Glutamatergic neuron (in vitro differentiated cells): ENCODE measurements at regions not wholly inside any gene's neighbourhood (a gene's known extent, or its start where the extent isn't known, plus 50 kb on each side); places are given as distances from the start of the nearest gene placed in this dataset.

Experiments used
- DNase-seq: peaks from one replicate; pipeline ENCODE4 v3.0.0; 2022
- H3K27ac Mint-ChIP-seq: one replicate; pipeline ENCODE4 v1.8.0; 2020; ENCODE audit warnings: mild to moderate bottlenecking, mixed read lengths, inconsistent platforms; ENCODE audit not compliant: unreplicated experiment
- H3K27me3 Mint-ChIP-seq: one replicate; pipeline ENCODE4 v1.8.0; 2020; ENCODE audit warnings: mild to moderate bottlenecking, moderate library complexity, mixed read lengths, inconsistent platforms; ENCODE audit not compliant: unreplicated experiment
- H3K36me3 Mint-ChIP-seq: one replicate; pipeline ENCODE4 v1.8.0; 2020; ENCODE audit warnings: mild to moderate bottlenecking, mixed read lengths, inconsistent platforms; ENCODE audit not compliant: unreplicated experiment
- H3K4me1 Mint-ChIP-seq: one replicate; pipeline ENCODE4 v1.8.0; 2020; ENCODE audit warnings: mild to moderate bottlenecking, low read depth, mixed read lengths, inconsistent platforms; ENCODE audit not compliant: unreplicated experiment
- H3K4me3 Mint-ChIP-seq: one replicate; pipeline ENCODE4 v1.8.0; 2020; ENCODE audit warnings: mild to moderate bottlenecking, mixed read lengths, inconsistent platforms; ENCODE audit not compliant: unreplicated experiment
- H3K9me3 Mint-ChIP-seq: one replicate; pipeline ENCODE4 v1.8.0; 2020; ENCODE audit warnings: mild to moderate bottlenecking, moderate library complexity, mixed read lengths, inconsistent platforms; ENCODE audit not compliant: unreplicated experiment
- TF ChIP-seq, protein P1 (sequence below): fragments of 200-600 bp; sonication (generic); IDR thresholded peaks from one replicate; pipeline ENCODE4 v1.5.0; 2021; ENCODE audit not compliant: partially characterized antibody, unreplicated experiment

DNA sequence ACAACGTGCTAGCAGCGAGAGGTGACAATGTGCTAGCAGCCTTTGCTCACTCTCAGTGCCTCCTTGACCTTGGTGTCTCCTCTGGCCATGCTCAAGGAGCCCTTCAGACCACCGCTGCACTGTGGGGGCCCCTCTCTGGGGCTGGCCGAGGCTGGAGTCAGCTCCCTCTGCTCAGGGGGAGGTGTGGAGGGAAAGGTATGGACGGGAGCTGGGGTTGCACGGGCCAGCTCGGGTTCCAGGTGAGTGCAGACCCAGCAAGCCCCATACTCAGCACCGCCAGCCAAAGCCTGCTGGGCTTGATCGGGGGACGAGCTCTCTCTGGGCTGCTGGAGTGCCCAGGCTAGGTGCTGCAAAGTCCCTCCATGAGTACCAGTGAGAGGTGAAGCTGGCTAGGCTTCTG, 180.2 kb downstream of the TRIM36 start:
- Mint-ChIP-seq H3K9me3 (no peaks in the 10 kb centered on the region), H3K27me3 (peaks cover 2% of the 10 kb centered on the region), H3K4me1 (no peaks in the 10 kb centered on the region), H3K27ac (no peak overlapping the region), H3K36me3 (no peaks in the 10 kb centered on the region), H3K4me3 (no peak overlapping the region)
- TF ChIP-seq, protein P1, sequence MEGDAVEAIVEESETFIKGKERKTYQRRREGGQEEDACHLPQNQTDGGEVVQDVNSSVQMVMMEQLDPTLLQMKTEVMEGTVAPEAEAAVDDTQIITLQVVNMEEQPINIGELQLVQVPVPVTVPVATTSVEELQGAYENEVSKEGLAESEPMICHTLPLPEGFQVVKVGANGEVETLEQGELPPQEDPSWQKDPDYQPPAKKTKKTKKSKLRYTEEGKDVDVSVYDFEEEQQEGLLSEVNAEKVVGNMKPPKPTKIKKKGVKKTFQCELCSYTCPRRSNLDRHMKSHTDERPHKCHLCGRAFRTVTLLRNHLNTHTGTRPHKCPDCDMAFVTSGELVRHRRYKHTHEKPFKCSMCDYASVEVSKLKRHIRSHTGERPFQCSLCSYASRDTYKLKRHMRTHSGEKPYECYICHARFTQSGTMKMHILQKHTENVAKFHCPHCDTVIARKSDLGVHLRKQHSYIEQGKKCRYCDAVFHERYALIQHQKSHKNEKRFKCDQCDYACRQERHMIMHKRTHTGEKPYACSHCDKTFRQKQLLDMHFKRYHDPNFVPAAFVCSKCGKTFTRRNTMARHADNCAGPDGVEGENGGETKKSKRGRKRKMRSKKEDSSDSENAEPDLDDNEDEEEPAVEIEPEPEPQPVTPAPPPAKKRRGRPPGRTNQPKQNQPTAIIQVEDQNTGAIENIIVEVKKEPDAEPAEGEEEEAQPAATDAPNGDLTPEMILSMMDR: no peak
- no peak for DNase-seq

DNA sequence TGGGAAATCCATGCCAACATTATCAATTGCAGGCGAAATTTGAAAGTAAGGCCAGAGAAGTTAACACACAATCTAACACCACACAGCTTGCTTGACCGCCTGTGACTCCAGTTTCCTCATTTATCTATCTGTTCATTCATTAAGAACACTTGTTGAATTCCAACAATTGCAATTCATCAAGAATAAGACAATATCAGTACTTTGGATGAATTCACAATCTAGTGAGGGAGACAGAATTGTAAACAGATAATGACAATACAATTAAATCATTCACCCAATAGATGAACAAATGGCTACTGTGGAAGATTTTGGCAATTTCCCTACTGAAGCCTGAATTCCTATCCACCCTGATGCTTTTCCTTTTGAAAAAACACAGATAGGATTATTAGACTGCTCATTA, 181.6 kb downstream of the TRIM36 start:
- Mint-ChIP-seq H3K27me3 (peaks cover 2% of the 10 kb centered on the region), H3K4me3 (no peak overlapping the region), H3K36me3 (no peaks in the 10 kb centered on the region), H3K9me3 (no peaks in the 10 kb centered on the region), H3K4me1 (no peaks in the 10 kb centered on the region), H3K27ac (no peak overlapping the region)
- DNase-seq: no peak
- TF ChIP-seq, protein P1: no peak

DNA sequence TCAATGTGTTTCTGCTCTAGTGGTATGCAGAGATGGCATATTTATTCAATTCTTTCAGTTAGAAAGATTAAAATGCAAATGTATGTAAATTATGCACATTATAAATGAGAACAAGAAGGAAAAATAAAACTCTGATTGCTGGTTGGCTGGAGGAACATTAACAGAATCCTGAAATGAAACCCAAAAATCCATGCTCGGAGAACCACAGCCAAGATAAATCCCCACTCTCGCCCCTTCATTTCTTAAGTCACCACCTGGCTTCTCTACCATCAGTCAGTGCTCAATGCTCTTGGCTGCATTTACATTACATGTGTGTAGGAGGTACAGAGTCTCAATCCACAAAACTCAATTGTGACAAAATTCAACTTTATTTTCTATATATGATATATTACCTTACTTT, 184.9 kb downstream of the TRIM36 start:
- H3K9me3 Mint-ChIP-seq: no peaks in the 10 kb centered on the region
- no peak for DNase-seq
- H3K27ac Mint-ChIP-seq: no peak overlapping the region
- no peaks in the 10 kb centered on the region for H3K4me1 Mint-ChIP-seq
- TF ChIP-seq, protein P1: no peak
- H3K27me3 Mint-ChIP-seq: no peaks in the 10 kb centered on the region
- no peak overlapping the region for H3K4me3 Mint-ChIP-seq
- H3K36me3 Mint-ChIP-seq: no peaks in the 10 kb centered on the region

DNA sequence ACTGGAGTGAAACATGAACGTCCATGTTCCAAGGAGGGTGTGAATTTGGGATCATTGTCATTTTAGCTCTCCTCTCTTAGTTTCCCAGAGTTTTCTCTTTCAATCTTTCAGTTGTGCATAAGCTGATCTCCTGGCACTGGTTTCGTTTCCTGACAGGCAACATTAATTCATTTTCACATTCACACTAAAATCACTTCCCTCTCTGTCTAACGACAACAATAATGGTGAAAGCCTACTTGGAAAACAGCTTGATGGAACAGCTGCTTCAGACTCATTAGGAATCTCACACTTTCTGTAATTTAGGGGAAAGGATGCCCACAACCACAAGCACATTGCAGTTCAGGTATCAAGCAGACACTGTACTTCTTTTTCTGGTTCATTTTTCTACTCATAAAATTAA, 188.6 kb downstream of the TRIM36 start:
- TF ChIP-seq, protein P1: no peak
- Mint-ChIP-seq H3K4me3 (no peak overlapping the region), H3K36me3 (no peaks in the 10 kb centered on the region), H3K27ac (no peak overlapping the region), H3K4me1 (no peaks in the 10 kb centered on the region), H3K27me3 (no peaks in the 10 kb centered on the region), H3K9me3 (no peaks in the 10 kb centered on the region)
- DNase-seq: no peak

DNA sequence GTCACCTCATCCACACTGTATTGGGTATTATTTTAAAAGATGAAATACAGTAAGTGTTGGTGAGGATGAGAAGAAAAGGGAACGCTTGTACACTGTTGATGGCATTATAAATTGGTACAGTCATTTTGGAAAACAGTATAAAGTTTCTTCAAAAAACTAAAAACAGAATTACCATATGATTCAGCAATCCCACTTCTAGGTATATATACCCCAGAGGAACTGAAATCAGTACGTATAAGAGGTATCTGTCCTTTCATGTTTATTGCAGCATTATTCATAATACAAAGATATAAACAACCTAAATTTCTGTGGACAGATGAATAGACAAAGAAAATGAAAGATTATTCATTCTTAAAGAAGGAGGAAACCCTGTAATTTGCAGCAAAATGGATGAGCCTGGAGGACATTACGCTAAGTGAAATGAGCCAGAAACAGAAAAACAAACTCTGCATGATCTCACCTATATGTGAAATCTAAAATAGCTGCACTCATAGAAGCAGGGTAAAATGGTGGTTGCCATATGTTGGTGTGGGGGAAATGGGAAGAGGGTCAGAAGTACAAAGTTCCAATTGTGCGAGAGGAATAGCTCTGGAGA, 191.6 kb downstream of the TRIM36 start:
- TF ChIP-seq, protein P1: no peak
- H3K4me1 Mint-ChIP-seq: no peaks in the 10 kb centered on the region
- H3K27me3 Mint-ChIP-seq: no peaks in the 10 kb centered on the region
- no peak for DNase-seq
- no peak overlapping the region for H3K4me3 Mint-ChIP-seq
- H3K9me3 Mint-ChIP-seq: no peaks in the 10 kb centered on the region
- H3K27ac Mint-ChIP-seq: no peak overlapping the region
- no peaks in the 10 kb centered on the region for H3K36me3 Mint-ChIP-seq
